Spleen (tissue), 11 donors: ENCODE measurements at regions not wholly inside any gene's neighbourhood (a gene's known extent, or its start where the extent isn't known, plus 50 kb on each side); places are given as distances from the start of the nearest gene placed in this dataset.
A peak's percentile ranks its signal among the peaks of the same experiment; 100 is the strongest.

ENCODE experiments used
- DNase-seq: peaks from one replicate; pipeline ENCODE4 v3.0.0-alpha.2; 2020
- H3K27ac ChIP-seq, 8 donors: fragments of 200-600 bp; sonication (generic) in 7 of 8; 1 replicate in 4 of 8; 2 replicates in 4 of 8; pipeline versions ENCODE4 v1.5.0 to v1.8.0; 2016 to 2021; ENCODE audit warnings: inconsistent platforms in 4 of 8, mild to moderate bottlenecking in 4 of 8, moderate library complexity in 1 of 8
- H3K27me3 ChIP-seq, 7 donors: fragments of 200-600 bp; sonication (generic) in 6 of 7; replicated peaks in 1 of 7; 1 replicate in 4 of 7; 2 replicates in 3 of 7; pipeline versions ENCODE4 v1.5.0 to v1.8.0; 2016 to 2021; ENCODE audit warnings: inconsistent platforms in 3 of 7, mild to moderate bottlenecking in 1 of 7
- H3K36me3 ChIP-seq, 6 donors: fragments of 200-600 bp; sonication (generic) in 5 of 6; 1 replicate in 4 of 6; 2 replicates in 2 of 6; pipeline versions ENCODE4 v1.5.0 to v1.8.0; 2016 to 2021; ENCODE audit warnings: inconsistent platforms in 2 of 6
- H3K4me1 ChIP-seq, 6 donors: fragments of 200-600 bp; sonication (generic) in 5 of 6; 1 replicate in 3 of 6; 2 replicates in 3 of 6; pipeline versions ENCODE4 v1.5.0 to v1.8.0; 2016 to 2021; ENCODE audit warnings: inconsistent platforms in 3 of 6
- H3K4me3 ChIP-seq, 8 donors: fragments of 200-600 bp; sonication (generic) in 7 of 8; 1 replicate in 4 of 8; 2 replicates in 4 of 8; pipeline versions ENCODE4 v1.5.0 to v1.8.0; 2016 to 2021; ENCODE audit warnings: inconsistent platforms in 4 of 8, mild to moderate bottlenecking in 4 of 8, moderate library complexity in 2 of 8
- H3K9me3 ChIP-seq, 8 donors: fragments of 200-600 bp; sonication (generic) in 7 of 8; 1 replicate in 4 of 8; 2 replicates in 4 of 8; pipeline versions ENCODE4 v1.5.0 to v1.8.0; 2016 to 2021; ENCODE audit warnings: inconsistent platforms in 4 of 8
- POLR2A ChIP-seq, 3 donors: fragments of 450-650 bp; IDR thresholded peaks; one replicate each; pipeline ENCODE4 v1.5.1; 2017; ENCODE audit warnings: antibody characterized with exemption in 3 of 3, mild to moderate bottlenecking in 1 of 3
- POLR2AphosphoS5 ChIP-seq, 3 donors: sonication (generic); formaldehyde crosslinking; IDR thresholded peaks; one replicate each; pipeline ENCODE4 v1.5.1; 2017; ENCODE audit warnings: antibody characterized with exemption in 3 of 3
- WGBS, 5 donors: extraction: QIAGEN DNeasy Blood & Tissue Kit in 3 of 5; methylation state at CpG; one replicate each; pipeline versions ENCODE4 v1.1.5 to v1.1.7; 2013 to 2018; 5-methylcytosine and 5-hydroxymethylcytosine counted together
- intact Hi-C: fragments of 100-400 bp; cut with DNase I; formaldehyde crosslinking; loops from one replicate; pipeline ENCODE4 v1.15.0; 2023; ENCODE audit warnings: low total_unique reads
- TF ChIP-seq, protein P1 (sequence below), 11 experiments: fragments of 200-600 bp in 7 of 11; fragments of 450-650 bp in 4 of 11; sonication (generic) in 4 of 11; IDR thresholded peaks in 8 of 11; conservative IDR thresholded peaks in 3 of 11; 1 replicate in 7 of 11; 2 replicates in 4 of 11; pipeline versions ENCODE4 v1.4.0 to v1.8.0; 2016 to 2021; ENCODE audit warnings: antibody characterized with exemption in 11 of 11, inconsistent platforms in 4 of 11, mild to moderate bottlenecking in 1 of 11
- donor health status: healthy with polysubstance abuse.
- donor health status: DM: no; HTN: no; CAD: no; lungs with moderate emphysema.
- donor health status: DM: no; HTN: no; CAD: no.
- donor health status: Bipolar disorder and iron deficiency.
- donor health status: healthy.
- donor health status: DM: no; HTN: no; CAD: no.
- donor health status: DM: yes; HTN: yes; CAD: no.

DNA sequence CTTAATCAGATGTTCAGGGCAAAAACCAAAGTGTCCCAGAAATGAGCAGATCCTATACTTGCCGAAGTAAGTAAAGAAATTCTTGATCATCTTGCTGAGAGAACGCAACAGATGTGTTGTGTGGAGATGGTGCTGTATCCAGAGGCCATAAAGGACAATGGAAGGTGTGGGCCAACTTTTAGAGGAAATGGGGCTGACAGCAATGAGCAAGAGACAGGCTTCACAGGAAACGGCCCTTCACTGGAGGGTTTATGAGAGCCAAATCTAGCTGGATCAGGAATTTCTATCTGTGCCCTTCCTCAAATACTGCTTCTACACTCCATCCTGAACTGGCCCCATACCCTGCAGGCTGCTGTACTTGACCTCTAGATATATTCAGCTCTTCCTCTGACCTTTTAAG lies 583.9 kb upstream of the DIPK2B start:
- Histone ChIP-seq H3K9me3 (no peaks in the 10 kb centered on the region), H3K36me3 (no peaks in the 10 kb centered on the region), H3K27ac (no peak overlapping the region), H3K4me3 (no peak overlapping the region), H3K4me1 (peaks cover 0 to 17% (median 2%) of the 10 kb centered on the region in 6 donors), H3K27me3 (peaks cover 0 to 6% (median 0%) of the 10 kb centered on the region in 7 donors)
- intact Hi-C loops = loop anchor here (10.0 kb wide), 1 partner anchor 270 kb away; no protein-coding TSS in a partner anchor
- TF ChIP-seq POLR2A (IDR thresholded peaks at IDR 0.05) (no peak), POLR2AphosphoS5 (IDR thresholded peaks at IDR 0.05) (no peak)
- TF ChIP-seq, protein P1, sequence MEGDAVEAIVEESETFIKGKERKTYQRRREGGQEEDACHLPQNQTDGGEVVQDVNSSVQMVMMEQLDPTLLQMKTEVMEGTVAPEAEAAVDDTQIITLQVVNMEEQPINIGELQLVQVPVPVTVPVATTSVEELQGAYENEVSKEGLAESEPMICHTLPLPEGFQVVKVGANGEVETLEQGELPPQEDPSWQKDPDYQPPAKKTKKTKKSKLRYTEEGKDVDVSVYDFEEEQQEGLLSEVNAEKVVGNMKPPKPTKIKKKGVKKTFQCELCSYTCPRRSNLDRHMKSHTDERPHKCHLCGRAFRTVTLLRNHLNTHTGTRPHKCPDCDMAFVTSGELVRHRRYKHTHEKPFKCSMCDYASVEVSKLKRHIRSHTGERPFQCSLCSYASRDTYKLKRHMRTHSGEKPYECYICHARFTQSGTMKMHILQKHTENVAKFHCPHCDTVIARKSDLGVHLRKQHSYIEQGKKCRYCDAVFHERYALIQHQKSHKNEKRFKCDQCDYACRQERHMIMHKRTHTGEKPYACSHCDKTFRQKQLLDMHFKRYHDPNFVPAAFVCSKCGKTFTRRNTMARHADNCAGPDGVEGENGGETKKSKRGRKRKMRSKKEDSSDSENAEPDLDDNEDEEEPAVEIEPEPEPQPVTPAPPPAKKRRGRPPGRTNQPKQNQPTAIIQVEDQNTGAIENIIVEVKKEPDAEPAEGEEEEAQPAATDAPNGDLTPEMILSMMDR (IDR thresholded peaks at IDR 0.05 in 8 of 11, conservative IDR thresholded peaks at IDR 0.05 in 3 of 11) = no peak
- DNase-seq = no peak
- 57 to 75% (median 66%) methylated on average over 3 of the region's 3 CpGs for WGBS, 5 donors

DNA sequence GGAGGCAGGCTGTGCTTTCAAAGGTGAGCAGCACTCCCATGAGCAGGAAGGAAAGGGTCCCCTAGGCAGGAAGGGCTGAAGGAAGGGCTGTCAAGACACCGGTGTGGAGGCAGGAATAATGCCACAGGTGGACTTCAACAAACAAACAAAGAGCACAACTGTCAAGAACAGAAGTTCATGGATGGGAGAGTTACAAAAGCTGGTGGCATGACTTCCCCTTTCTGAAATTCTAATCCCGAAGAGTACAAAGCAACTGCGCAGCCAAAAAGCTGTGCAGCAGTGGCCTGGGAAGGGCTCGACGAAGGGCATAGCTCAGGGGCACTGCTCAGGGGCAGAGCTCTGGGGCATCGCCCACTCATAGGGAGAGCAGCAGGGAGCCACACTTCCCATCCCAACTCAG lies 582.3 kb upstream of the DIPK2B start:
- peak; percentile 69 for DNase-seq
- intact Hi-C loops = loop anchor here (10.0 kb wide), 1 partner anchor 268 kb away; no protein-coding TSS in a partner anchor
- no peaks in the 10 kb centered on the region for H3K9me3 ChIP-seq
- 31 to 60% (median 49%) methylated on average over 6 of the region's 6 CpGs for WGBS, 5 donors
- H3K27me3 ChIP-seq = no peaks in the 10 kb centered on the region
- H3K36me3 ChIP-seq = no peaks in the 10 kb centered on the region
- TF ChIP-seq POLR2A (IDR thresholded peaks at IDR 0.05) = no peak
- TF ChIP-seq, protein P1 (IDR thresholded peaks at IDR 0.05 in 8 of 11, conservative IDR thresholded peaks at IDR 0.05 in 3 of 11) = no peak
- no peak for TF ChIP-seq POLR2AphosphoS5 (IDR thresholded peaks at IDR 0.05)
- H3K27ac ChIP-seq = no peak overlapping the region
- H3K4me1 ChIP-seq = peaks cover 0 to 7% (median 0%) of the 10 kb centered on the region in 6 donors
- no peak overlapping the region for H3K4me3 ChIP-seq

GRCh38 chrX:45781901-45782553 lies 581.4 kb upstream of the DIPK2B start:
- intact Hi-C loops = loop anchor here (10.0 kb wide), 1 partner anchor 267 kb away; no protein-coding TSS in a partner anchor
- TF ChIP-seq, protein P1 (IDR thresholded peaks at IDR 0.05 in 8 of 11, conservative IDR thresholded peaks at IDR 0.05 in 3 of 11) = peak in 1 of 11 experiments; percentile 13
- no peak for TF ChIP-seq POLR2AphosphoS5 (IDR thresholded peaks at IDR 0.05)
- no peak for TF ChIP-seq POLR2A (IDR thresholded peaks at IDR 0.05)

DNA sequence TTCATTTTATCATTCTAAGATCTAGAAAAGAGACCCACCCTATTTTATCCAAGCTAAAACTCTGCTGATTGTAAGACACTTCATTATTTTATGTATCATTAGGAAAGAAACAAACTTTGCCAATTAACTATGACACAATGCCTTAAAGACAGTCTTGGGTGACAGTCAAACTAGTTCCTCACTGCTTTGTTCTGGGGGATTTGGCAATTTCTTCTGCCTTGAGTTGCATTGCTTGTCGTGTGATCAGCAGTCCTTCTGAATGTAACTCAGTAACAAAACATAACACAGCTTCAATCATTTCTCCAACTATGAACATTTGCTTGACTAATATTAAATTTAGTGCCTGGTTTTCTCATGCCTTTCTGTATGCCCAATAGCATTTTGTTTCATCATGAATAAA lies 577.9 kb upstream of the DIPK2B start:
- H3K4me3 ChIP-seq = no peak overlapping the region
- intact Hi-C loops = no loop called here
- WGBS, 5 donors = 33 to 71% (median 67%) methylated on average over 1 of the region's 1 CpG

More at GRCh38 chrX:45781901-45782553, 581.4 kb upstream of the DIPK2B start:
- H3K36me3 ChIP-seq = no peaks in the 10 kb centered on the region
- no peaks in the 10 kb centered on the region for H3K27me3 ChIP-seq
- 62 to 78% (median 66%) methylated on average over 4 of the region's 4 CpGs for WGBS, 5 donors
- no peak for DNase-seq
- peaks cover 0 to 6% (median 0%) of the 10 kb centered on the region in 6 donors for H3K4me1 ChIP-seq
- H3K27ac ChIP-seq = no peak overlapping the region
- H3K9me3 ChIP-seq = no peaks in the 10 kb centered on the region
- H3K4me3 ChIP-seq = no peak overlapping the region

More for the DNA sequence above, 577.9 kb upstream of the DIPK2B start:
- Histone ChIP-seq H3K27me3 (no peaks in the 10 kb centered on the region), H3K4me1 (peaks cover 0 to 6% (median 0%) of the 10 kb centered on the region in 6 donors), H3K27ac (peak overlapping the region in 3 of 8 donors; percentile 10 to 26 (median 13)), H3K36me3 (no peaks in the 10 kb centered on the region), H3K9me3 (no peaks in the 10 kb centered on the region)
- TF ChIP-seq POLR2AphosphoS5 (IDR thresholded peaks at IDR 0.05) (no peak), POLR2A (IDR thresholded peaks at IDR 0.05) (no peak)
- TF ChIP-seq, protein P1 (IDR thresholded peaks at IDR 0.05 in 8 of 11, conservative IDR thresholded peaks at IDR 0.05 in 3 of 11) = no peak
- no peak for DNase-seq
